ENCODE measurements at regions not wholly inside any gene's neighbourhood (a gene's known extent, or its start where the extent isn't known, plus 50 kb on each side); places are given as distances from the start of the nearest gene placed in this dataset.

GRCh38 chr20:56983813-56984212 lies 282.6 kb downstream of the BMP7 start:
- POLR2A ChIA-PET, result no interaction called here
- CTCF ChIA-PET, result no interaction called here

DNA sequence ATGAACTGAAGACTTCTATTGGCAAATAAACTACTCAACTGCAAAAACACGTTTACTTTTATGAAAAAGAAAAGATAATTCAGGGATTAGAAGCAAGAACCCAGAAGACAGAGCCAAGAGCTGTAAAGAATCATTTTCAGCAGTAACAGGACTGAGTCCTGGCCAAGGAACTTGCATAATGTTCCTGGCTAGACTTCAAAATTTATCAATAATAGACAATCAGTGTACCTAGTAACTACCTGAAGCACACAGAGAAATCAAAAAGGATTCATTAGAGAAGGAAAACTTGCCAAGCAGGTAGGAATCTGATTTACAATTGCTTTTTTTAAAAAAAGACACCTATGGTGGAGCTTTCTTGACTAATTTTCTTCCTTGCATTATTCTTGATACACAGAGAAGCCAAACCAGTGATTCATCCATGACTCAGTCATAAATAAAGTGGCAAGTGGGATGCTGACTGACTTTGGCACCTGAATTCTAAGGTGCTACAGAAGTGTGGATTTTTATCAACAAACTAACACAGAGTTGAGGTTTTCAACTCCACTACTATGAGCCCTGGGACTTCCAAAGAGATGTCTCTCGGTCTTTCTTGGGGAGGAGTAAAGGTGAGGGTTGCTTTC lies 281.3 kb downstream of the BMP7 start:
- CTCF ChIA-PET, result no interaction called here

DNA sequence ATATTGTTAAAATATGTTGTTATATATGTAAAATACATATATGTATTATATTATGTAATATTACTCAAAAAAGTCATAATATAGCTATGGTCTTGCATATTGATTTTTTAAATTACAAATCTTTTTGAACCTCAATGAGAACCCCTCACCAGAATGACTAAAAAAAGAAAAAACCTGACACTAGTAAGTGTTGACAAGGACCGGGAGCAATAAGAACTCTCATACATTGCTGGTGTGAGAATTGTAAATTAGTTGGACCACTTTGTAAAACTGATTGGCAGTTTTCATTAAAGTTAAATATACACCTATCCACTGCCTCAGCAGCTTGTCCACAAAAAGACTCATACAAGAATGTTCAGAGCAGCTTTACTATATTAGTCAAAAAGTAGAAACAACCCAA lies 280.0 kb downstream of the BMP7 start:
- ChIA-PET POLR2A (no interaction called here), CTCF (no interaction called here)

More for the DNA sequence above, 281.3 kb downstream of the BMP7 start:
- POLR2A ChIA-PET, result no interaction called here

DNA sequence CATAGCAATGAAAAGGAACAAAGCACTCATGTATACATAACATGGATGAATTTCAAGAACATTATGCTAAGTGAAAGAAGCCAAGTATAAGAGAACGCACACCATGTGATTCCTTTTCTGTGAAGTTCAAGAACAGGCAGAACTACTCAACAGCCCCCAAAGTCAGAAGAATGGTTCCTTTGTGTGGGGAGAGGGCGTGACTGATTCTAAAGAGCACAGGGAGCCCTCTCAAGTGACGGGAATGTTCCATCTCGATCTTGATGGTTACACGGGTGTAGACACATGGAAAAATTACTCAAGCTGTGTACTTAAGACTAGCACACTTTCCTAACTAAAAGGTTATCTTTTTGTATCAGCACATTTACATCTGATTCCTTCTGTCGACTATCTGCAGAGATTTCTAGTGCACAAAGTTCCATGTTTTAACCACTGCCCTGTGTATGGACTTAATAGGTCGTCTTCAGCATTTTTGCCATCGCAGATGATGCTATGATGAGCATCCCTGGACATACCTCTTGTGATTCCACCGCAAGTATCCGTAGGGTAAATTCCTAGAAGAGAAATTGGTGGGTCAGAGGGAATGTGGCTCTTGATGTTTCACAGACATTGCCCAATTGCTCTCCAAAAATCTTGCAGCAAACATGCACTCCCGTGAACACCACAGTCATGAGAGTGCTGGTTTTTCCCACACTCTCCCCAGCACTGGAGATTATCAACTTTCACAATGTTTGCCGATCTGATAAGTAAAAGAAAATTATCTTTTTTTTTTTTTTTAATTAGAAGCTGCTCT lies 279.3 kb downstream of the BMP7 start:
- POLR2A ChIA-PET, result no interaction called here
- CTCF ChIA-PET, result no interaction called here

- ChIA-PET CTCF (no interaction called here), POLR2A (no interaction called here)
Observed at GRCh38 chr20:56987986-56988385, 278.5 kb downstream of the BMP7 start.

DNA sequence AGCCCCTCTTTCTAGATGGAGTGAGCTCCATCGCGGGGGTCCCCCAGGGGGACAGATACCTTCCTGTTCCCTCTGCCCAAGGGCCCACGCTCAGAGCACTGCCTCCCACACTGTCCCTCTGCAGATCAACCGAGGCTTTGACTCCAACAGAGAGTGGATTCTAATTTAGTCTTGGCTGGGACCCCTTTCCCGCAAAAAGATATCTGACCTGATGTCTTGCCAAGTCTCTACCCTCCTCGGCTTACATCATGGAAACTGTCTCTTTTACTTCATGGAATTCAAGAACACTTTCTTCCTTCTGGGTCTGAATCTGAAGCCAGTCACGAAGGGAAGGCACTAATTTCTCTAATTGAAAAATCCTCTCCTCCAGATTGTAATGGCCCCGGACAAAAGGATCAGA lies 278.0 kb downstream of the BMP7 start:
- ChIA-PET CTCF (no interaction called here), POLR2A (no interaction called here)

- POLR2A ChIA-PET, result no interaction called here
- CTCF ChIA-PET, result no interaction called here
Observed at GRCh38 chr20:56989516-56989915, 276.9 kb downstream of the BMP7 start.

DNA sequence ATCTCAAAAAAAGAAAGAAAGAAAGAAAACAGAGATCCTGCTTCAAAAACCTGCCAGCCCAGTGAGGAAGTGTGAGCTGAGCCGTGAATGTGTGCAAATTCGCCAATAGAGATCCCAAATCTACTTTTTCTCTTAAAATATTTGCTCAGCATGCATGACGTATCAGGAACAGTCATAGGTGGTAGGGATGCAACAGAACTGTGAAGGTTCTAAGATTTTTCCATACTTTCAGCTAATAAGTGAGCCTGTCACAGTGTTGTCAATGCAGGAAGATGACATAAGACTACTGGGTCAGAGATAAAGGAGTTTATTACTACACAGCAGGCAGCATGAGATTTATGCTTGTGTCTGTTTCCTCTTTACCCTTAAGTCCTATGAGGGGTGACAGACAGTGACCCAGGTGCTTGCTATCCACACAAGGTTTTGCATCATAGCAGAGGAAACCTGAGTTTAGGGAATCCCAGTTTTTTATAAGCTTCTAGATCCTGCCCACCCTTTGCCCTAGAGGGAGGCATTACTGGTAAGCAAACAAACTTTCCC lies 273.4 kb downstream of the BMP7 start:
- POLR2A ChIA-PET, result no interaction called here
- CTCF ChIA-PET, result no interaction called here

- CTCF ChIA-PET, result no interaction called here
- POLR2A ChIA-PET, result no interaction called here
Observed at GRCh38 chr20:56994006-56994405, 272.4 kb downstream of the BMP7 start.

GRCh38 chr20:56995149-56995548 lies 271.3 kb downstream of the BMP7 start:
- CTCF ChIA-PET, result no interaction called here
- POLR2A ChIA-PET, result no interaction called here

GRCh38 chr20:56995635-56996075 lies 270.8 kb downstream of the BMP7 start:
- ChIA-PET CTCF (no interaction called here), POLR2A (no interaction called here)

DNA sequence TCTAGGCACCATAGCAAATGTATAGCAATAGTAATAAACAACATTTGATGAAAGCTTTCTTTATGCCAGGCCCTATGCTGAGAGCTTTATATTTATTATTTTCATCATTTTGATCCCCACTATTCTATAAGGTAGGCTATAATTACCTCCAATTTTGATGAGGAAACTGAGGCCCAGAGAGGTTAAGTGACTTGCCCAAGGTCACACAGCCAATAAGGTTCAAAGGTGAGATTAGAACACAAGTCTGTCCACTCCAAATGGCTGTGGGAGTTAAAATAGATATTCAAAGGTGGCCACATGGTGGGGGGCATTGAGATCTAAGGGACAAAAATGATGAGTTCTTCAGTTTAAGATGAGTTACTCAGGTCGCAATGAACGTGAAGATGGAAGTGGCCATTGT lies 269.9 kb downstream of the BMP7 start:
- POLR2A ChIA-PET, result no interaction called here
- CTCF ChIA-PET, result no interaction called here

GRCh38 chr20:56998438-56998837 lies 268.0 kb downstream of the BMP7 start:
- CTCF ChIA-PET, result no interaction called here
- POLR2A ChIA-PET, result no interaction called here

GRCh38 chr20:57000441-57000968 lies 265.9 kb downstream of the BMP7 start:
- ChIA-PET POLR2A (no interaction called here), CTCF (no interaction called here)

DNA sequence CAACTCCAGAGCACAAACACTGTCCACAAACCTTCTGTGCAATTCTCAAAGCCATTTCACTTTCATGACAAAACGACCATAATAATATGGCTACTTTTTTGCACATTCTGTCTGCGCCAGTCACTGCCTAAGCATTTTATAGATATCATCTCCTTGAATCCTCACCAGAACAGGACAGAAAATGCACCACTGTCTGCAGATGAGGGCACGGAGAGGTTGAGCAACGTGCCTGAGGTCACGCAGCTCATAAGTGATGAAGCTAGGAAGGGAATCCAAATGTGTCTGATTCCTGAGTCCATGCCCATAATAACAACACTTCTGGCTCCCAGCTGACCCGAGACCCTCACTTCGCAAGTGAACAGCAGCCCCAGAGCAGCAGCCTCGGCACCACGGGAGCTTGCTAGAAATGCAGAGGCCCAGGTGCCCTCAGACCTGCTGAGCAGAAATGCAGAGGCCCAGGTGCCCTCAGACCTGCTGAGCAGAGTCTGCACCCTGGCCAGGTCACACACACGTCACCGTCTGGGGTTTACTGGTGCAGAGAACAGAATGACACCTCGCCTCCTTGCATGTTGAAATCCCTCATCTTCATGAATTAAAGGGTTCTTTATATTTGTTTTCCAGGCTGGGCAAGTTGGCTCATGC lies 265.2 kb downstream of the BMP7 start:
- POLR2A ChIA-PET, result no interaction called here
- CTCF ChIA-PET, result no interaction called here

DNA sequence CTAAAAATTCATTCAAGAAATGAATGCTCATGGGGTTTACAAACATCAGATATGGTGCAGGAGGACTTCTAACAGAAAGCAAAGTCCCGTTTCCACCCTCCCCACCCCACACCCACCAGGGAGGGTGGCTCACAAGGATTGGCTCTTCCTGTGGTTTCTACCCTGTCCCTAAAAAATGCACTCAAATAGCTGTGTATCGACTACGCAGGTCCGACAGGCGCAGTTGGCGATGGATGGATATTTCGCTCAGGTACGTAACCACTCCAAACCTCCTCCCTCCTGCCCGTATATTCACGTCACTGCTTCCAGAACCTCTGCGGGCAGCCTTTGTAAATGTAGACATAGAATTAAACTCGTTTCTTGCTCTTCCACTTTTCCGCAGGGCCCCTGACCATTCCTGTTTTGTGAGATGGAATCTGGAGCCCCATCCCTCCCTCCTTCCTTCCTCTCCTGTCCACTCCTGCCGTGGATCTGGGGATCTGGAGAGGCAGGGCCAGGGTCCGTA lies 264.3 kb downstream of the BMP7 start:
- POLR2A ChIA-PET, result no interaction called here
- CTCF ChIA-PET, result no interaction called here

GRCh38 chr20:57003012-57003411 lies 263.4 kb downstream of the BMP7 start:
- POLR2A ChIA-PET, result no interaction called here
- CTCF ChIA-PET, result no interaction called here

- CTCF ChIA-PET, result no interaction called here
- POLR2A ChIA-PET, result no interaction called here
Observed at GRCh38 chr20:57004416-57004815, 262.0 kb downstream of the BMP7 start.

DNA sequence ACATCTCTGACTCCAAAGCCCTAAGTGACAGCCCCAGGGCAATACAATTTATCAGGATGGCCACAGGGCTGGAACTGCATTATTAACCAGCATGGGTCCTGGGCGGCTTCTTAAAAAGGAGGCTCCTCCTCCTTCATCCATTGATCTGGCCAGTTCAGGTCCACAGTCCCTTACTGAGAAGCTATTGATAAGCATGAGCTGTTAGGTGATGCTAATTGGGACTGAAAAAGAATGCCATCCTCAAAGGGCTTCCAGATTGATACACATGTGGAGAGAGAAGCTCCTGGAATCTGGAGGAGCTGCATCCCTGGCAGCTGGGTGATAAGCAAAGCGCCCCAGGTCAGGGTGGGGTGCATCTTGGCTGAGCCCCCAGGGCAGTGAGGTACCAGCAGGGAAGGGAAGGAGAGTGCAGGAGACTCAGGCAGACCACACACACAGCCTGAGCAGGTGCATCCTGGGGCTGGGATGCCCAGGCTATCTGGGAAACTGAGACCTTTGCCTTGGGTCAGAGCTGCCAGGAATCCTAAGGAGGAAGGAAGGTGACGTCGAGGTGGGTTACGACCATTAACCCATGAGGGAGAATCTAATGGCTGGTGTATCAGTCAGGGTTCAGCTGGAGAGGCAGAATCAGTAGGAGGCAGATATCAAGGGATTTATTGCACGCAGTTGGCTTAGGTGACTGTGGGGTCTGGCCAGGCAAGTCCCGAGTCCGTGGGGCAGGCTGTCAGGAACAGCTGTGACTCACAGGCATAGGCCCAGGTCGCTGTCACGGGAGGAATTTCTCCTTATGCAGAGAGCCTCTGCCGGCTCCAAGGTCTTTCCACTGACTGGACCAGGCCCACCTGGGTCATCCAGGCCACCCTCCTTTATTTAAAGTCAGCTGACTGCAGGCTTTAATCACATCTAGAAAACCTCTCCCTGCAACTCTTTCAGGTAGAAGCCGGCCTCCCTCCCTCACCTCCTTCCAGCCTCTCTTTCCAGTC lies 261.2 kb downstream of the BMP7 start:
- POLR2A ChIA-PET, result no interaction called here
- CTCF ChIA-PET, result no interaction called here
